Colonic mucosa (tissue), 4 donors: ENCODE measurements at regions not wholly inside any gene's neighbourhood (a gene's known extent, or its start where the extent isn't known, plus 50 kb on each side); places are given as distances from the start of the nearest gene placed in this dataset.

Experiments
- DNase-seq: peaks from one replicate; pipeline ENCODE4 v3.0.0-alpha.2; 2020
- H3K27ac ChIP-seq: fragments of 200-600 bp; one replicate; pipeline ENCODE4 v1.8.0; 2021
- H3K27me3 ChIP-seq: fragments of 200-600 bp; one replicate; pipeline ENCODE4 v1.8.0; 2021
- H3K36me3 ChIP-seq: fragments of 200-600 bp; one replicate; pipeline ENCODE4 v1.8.0; 2021
- H3K4me1 ChIP-seq: fragments of 200-600 bp; one replicate; pipeline ENCODE4 v1.8.0; 2021; ENCODE audit warnings: mild to moderate bottlenecking
- H3K4me3 ChIP-seq: fragments of 200-600 bp; one replicate; pipeline ENCODE4 v1.8.0; 2021
- H3K9ac ChIP-seq, 2 donors: one replicate each; pipeline ENCODE4 v1.7.0; 2013; ENCODE audit warnings: control low read depth in 2 of 2, low read depth in 2 of 2, low read length in 2 of 2
- H3K9me3 ChIP-seq: fragments of 200-600 bp; one replicate; pipeline ENCODE4 v1.8.0; 2021
- CTCF ChIP-seq: fragments of 200-600 bp; IDR thresholded peaks from one replicate; pipeline ENCODE4 v1.8.0; 2022; ENCODE audit warnings: antibody characterized with exemption, mild to moderate bottlenecking
- intact Hi-C: fragments of 100-400 bp; cut with DNase I; formaldehyde crosslinking; loops from one replicate; pipeline ENCODE4 v1.14.1; 2022
- donor health status: healthy.
- donor health status: DM: no; HTN: no; CAD: no.
- donor health status: DM: no; HTN: no; CAD: no.

- Histone ChIP-seq H3K9me3 (no peaks in the 10 kb centered on the region), H3K27me3 (no peaks in the 10 kb centered on the region), H3K9ac (no peak overlapping the region), H3K4me1 (no peaks in the 10 kb centered on the region), H3K4me3 (no peak overlapping the region), H3K27ac (no peak overlapping the region), H3K36me3 (no peaks in the 10 kb centered on the region)
- no peak for DNase-seq
- TF ChIP-seq CTCF, result no peak
- intact Hi-C loops, result no loop called here
These were observed 56.7 kb upstream of the ASAP2 start for GRCh38 chr2:9149726-9150567.

GRCh38 chr2:9149388-9149660 is 57.3 kb upstream of the ASAP2 start:
- H3K27ac ChIP-seq, result no peak overlapping the region
- H3K9ac ChIP-seq, result no peak overlapping the region
- H3K36me3 ChIP-seq, result no peaks in the 10 kb centered on the region
- no peak for DNase-seq
- H3K9me3 ChIP-seq, result no peaks in the 10 kb centered on the region
- TF ChIP-seq CTCF, result no peak
- intact Hi-C loops, result no loop called here
- no peaks in the 10 kb centered on the region for H3K27me3 ChIP-seq
- no peak overlapping the region for H3K4me3 ChIP-seq
- H3K4me1 ChIP-seq, result no peaks in the 10 kb centered on the region

GRCh38 chr2:9146646-9147045 is 60.0 kb upstream of the ASAP2 start:
- Histone ChIP-seq H3K9ac (no peak overlapping the region), H3K36me3 (no peaks in the 10 kb centered on the region), H3K4me3 (no peak overlapping the region), H3K4me1 (peaks cover 5% of the 10 kb centered on the region), H3K9me3 (no peaks in the 10 kb centered on the region), H3K27ac (no peak overlapping the region), H3K27me3 (no peaks in the 10 kb centered on the region)
- no peak for DNase-seq
- intact Hi-C loops, result no loop called here
- TF ChIP-seq CTCF, result no peak

- no peak for DNase-seq
- no peak for TF ChIP-seq CTCF
- Histone ChIP-seq H3K9ac (no peak overlapping the region), H3K27ac (no peak overlapping the region), H3K4me1 (peaks cover 5% of the 10 kb centered on the region), H3K9me3 (no peaks in the 10 kb centered on the region), H3K36me3 (no peaks in the 10 kb centered on the region), H3K4me3 (no peak overlapping the region), H3K27me3 (no peaks in the 10 kb centered on the region)
- intact Hi-C loops, result loop anchor here (2.0 kb wide), 1 partner anchor 187 kb away; no protein-coding TSS in a partner anchor
These were observed 60.7 kb upstream of the ASAP2 start for GRCh38 chr2:9145752-9146430.

GRCh38 chr2:9145109-9145751 is 61.4 kb upstream of the ASAP2 start:
- Histone ChIP-seq H3K36me3 (no peaks in the 10 kb centered on the region), H3K9me3 (no peaks in the 10 kb centered on the region), H3K27me3 (no peaks in the 10 kb centered on the region), H3K9ac (no peak overlapping the region), H3K27ac (no peak overlapping the region), H3K4me1 (peaks cover 5% of the 10 kb centered on the region), H3K4me3 (no peak overlapping the region)
- no peak for DNase-seq
- intact Hi-C loops, result loop anchor here (2.0 kb wide), 1 partner anchor 188 kb away; no protein-coding TSS in a partner anchor
- TF ChIP-seq CTCF, result no peak
